ENCODE measurements at regions not wholly inside any gene's neighbourhood (a gene's known extent, or its start where the extent isn't known, plus 50 kb on each side); places are given as distances from the start of the nearest gene placed in this dataset.

DNA sequence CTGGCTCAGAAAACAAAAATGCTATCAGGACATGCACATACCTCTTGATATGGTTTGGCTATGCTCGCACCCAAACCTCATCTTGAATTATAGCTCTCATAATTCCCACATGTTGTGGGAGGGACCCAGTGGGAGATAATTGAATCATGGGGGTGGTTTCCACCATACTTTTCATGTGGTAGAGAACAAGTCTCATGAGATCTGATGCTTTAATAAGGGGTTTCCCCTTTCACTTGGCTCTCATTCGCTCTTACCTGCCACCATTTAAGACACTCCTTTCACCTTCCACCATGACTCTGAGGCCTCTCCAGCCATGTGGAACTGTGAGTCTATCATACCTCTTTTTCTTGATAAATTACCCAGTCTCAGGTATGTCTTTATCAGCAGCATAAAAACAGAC, 958.6 kb downstream of the TRAM1L1 start:
- Histone ChIP-seq H3K9me3 (ENCODE audit: low read length) (no peaks in the 10 kb centered on the region), H3K4me3 (replicated peaks in 1 of 3; ENCODE audit: insufficient read depth in 1 of 3, low read depth in 2 of 3, low read length in 3 of 3) (no peak overlapping the region), H3K36me3 (replicated peaks in 1 of 2; ENCODE audit: control insufficient read depth in 1 of 2, insufficient read depth in 2 of 2, low read length in 2 of 2) (no peaks in the 10 kb centered on the region), H4K20me1 (ENCODE audit: insufficient read depth, low read length) (no peaks in the 10 kb centered on the region), H3K9ac (ENCODE audit: insufficient read depth, low read depth, low read length) (no peak overlapping the region), H3K79me2 (ENCODE audit: insufficient read depth, low read length) (no peaks in the 10 kb centered on the region), H2AFZ (ENCODE audit: low read length) (no peak overlapping the region), H3K27me3 (ENCODE audit: control insufficient read depth in 1 of 2, insufficient read depth in 2 of 2, low read length in 2 of 2) (no peaks in the 10 kb centered on the region), H3K4me1 (ENCODE audit: insufficient read depth, low read length) (no peaks in the 10 kb centered on the region), H3K4me2 (ENCODE audit: low read depth, low read length) (no peak overlapping the region), H3K27ac (ENCODE audit: extremely low read length, insufficient read depth, low read length) (no peak overlapping the region)
- ChIA-PET CTCF (ENCODE audit: low intra/inter-chr PET ratio, low total read pairs) (no interaction called here), POLR2A (no interaction called here)
- in situ Hi-C loops (cut with HindIII; ENCODE audit: extremely low pct_ligation_motif_present, low pct_unique_long_range_greater_than_20kb) (no loop called here), intact Hi-C loops (cut with micrococcal nuclease; ENCODE audit: unreplicated experiment) (no loop called here)
- TF ChIP-seq EP300 (IDR thresholded peaks at IDR 0.05; ENCODE audit: low read depth in 2 of 2, low read length in 2 of 2) (no peak), EP300 (CRISPR knock-in tag; IDR thresholded peaks at IDR 0.05; ENCODE audit: borderline replicate concordance) (no peak)
- no peak for FAIRE-seq
- BruUV-seq (replicated peaks) = no TSS peak
- DNase-seq (ENCODE audit: low spot score) = no peak
- WGBS (ENCODE audit: low lambda C conversion rate) = 26% methylated on average over 2 of the region's 2 CpGs
- ATAC-seq = no peak

DNA sequence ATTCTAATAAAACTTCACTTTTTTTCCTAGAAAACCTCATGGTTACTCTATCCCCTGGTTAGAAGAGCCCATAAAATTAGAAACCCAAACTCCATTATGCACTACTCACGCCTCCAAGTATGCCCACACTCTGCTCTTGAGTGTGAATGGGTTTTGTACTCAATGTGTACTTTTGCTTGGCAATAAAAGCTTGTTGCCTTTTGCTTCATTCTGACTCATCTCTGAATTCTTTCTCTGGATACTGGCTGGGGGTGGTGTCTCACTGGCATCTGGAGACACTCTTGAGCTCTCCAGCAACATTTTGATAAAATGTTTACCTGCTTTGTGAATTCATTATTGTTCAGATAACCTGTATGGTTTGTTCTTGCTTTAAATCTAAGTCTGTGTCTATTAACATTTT, 963.3 kb downstream of the TRAM1L1 start:
- ATAC-seq = no peak
- intact Hi-C loops (cut with micrococcal nuclease; ENCODE audit: unreplicated experiment) = no loop called here
- Histone ChIP-seq H2AFZ (ENCODE audit: low read length) (no peak overlapping the region), H3K27me3 (ENCODE audit: control insufficient read depth in 1 of 2, insufficient read depth in 2 of 2, low read length in 2 of 2) (no peaks in the 10 kb centered on the region), H3K9me3 (ENCODE audit: low read length) (no peaks in the 10 kb centered on the region), H3K4me3 (replicated peaks in 1 of 3; ENCODE audit: insufficient read depth in 1 of 3, low read depth in 2 of 3, low read length in 3 of 3) (no peak overlapping the region), H3K4me1 (ENCODE audit: insufficient read depth, low read length) (no peaks in the 10 kb centered on the region), H4K20me1 (ENCODE audit: insufficient read depth, low read length) (no peaks in the 10 kb centered on the region), H3K36me3 (replicated peaks in 1 of 2; ENCODE audit: control insufficient read depth in 1 of 2, insufficient read depth in 2 of 2, low read length in 2 of 2) (no peaks in the 10 kb centered on the region), H3K27ac (ENCODE audit: extremely low read length, insufficient read depth, low read length) (no peak overlapping the region), H3K4me2 (ENCODE audit: low read depth, low read length) (no peak overlapping the region), H3K9ac (ENCODE audit: insufficient read depth, low read depth, low read length) (no peak overlapping the region), H3K79me2 (ENCODE audit: insufficient read depth, low read length) (no peaks in the 10 kb centered on the region)
- ChIA-PET POLR2A (no interaction called here), CTCF (ENCODE audit: low intra/inter-chr PET ratio, low total read pairs) (no interaction called here)
- in situ Hi-C loops (cut with HindIII; ENCODE audit: extremely low pct_ligation_motif_present, low pct_unique_long_range_greater_than_20kb) = no loop called here
- TF ChIP-seq IKZF1 (IDR thresholded peaks at IDR 0.05) (no peak), NR3C1 (CRISPR knock-in tag; IDR thresholded peaks at IDR 0.05) (no peak), NFE2 (CRISPR knock-in tag; IDR thresholded peaks at IDR 0.05) (no peak), CHD2 (IDR thresholded peaks at IDR 0.05; ENCODE audit: low read depth, low read length) (no peak), CENPX (CRISPR knock-in tag; IDR thresholded peaks at IDR 0.05) (no peak), MEF2D (CRISPR knock-in tag; IDR thresholded peaks at IDR 0.05) (no peak), ZNF235 (CRISPR knock-in tag; IDR thresholded peaks at IDR 0.05; ENCODE audit: borderline replicate concordance) (no peak), GATAD2A (CRISPR knock-in tag; IDR thresholded peaks at IDR 0.05) (no peak), SKI (IDR thresholded peaks at IDR 0.05; ENCODE audit: partially characterized antibody) (no peak), ZNF44 (CRISPR knock-in tag; IDR thresholded peaks at IDR 0.05) (no peak), NR2F2 (IDR thresholded peaks at IDR 0.05; ENCODE audit: borderline replicate concordance, low read depth) (no peak), ZNF607 (CRISPR knock-in tag; IDR thresholded peaks at IDR 0.05; ENCODE audit: borderline replicate concordance) (no peak)
- TF ChIP-seq, protein P1, sequence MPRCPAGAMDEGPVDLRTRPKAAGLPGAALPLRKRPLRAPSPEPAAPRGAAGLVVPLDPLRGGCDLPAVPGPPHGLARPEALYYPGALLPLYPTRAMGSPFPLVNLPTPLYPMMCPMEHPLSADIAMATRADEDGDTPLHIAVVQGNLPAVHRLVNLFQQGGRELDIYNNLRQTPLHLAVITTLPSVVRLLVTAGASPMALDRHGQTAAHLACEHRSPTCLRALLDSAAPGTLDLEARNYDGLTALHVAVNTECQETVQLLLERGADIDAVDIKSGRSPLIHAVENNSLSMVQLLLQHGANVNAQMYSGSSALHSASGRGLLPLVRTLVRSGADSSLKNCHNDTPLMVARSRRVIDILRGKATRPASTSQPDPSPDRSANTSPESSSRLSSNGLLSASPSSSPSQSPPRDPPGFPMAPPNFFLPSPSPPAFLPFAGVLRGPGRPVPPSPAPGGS (CRISPR knock-in tag; IDR thresholded peaks at IDR 0.05) = no peak
- no peak for FAIRE-seq
- no TSS peak for BruUV-seq (replicated peaks)
- 5% methylated on average over 1 of the region's 1 CpG for WGBS (ENCODE audit: low lambda C conversion rate)
- DNase-seq (ENCODE audit: low spot score) = no peak

Measured in HepG2 (cell line).